OCI-LY7 (cell line): ENCODE measurements at regions not wholly inside any gene's neighbourhood (a gene's known extent, or its start where the extent isn't known, plus 50 kb on each side); places are given as distances from the start of the nearest gene placed in this dataset.

Source experiments
- BruUV-seq: library from RNA; stranded (reverse); fragments of 400-500 nt; replicated peaks from 2 replicates; lab custom pipeline; 2021; lab: Mats Ljungman, UMichigan
- CTCF ChIA-PET: fragments of 300-600 bp; sonication (Branson Sonifier 250); formaldehyde crosslinking; loops from one replicate; lab custom pipeline; 2022; ENCODE audit warnings: antibody characterized with exemption; ENCODE audit not compliant: unreplicated experiment; lab: Charles Lee
- POLR2A ChIA-PET: fragments of 300-600 bp; sonication (Branson Sonifier 250); formaldehyde crosslinking; loops from one replicate; lab custom pipeline; 2022; ENCODE audit warnings: antibody characterized with exemption; lab: Charles Lee
- DNase-seq: peaks from one replicate; pipeline ENCODE4 v3.0.0-alpha.2; 2015; ENCODE audit warnings: low spot score
- H2AFZ ChIP-seq: fragments of 200-600 bp; sonication (generic), shearing (Covaris generic); 2 replicates; pipeline ENCODE4 v1.6.1; 2014; ENCODE audit warnings: mild to moderate bottlenecking, antibody characterized with exemption, low read length, moderate library complexity
- H3K27ac ChIP-seq: fragments of 200-600 bp; sonication (generic); 2 replicates; pipeline ENCODE4 v1.5.1; 2014; ENCODE audit warnings: mixed run types, low read depth, mild to moderate bottlenecking, moderate library complexity, low read length, inconsistent platforms; ENCODE audit not compliant: poor library complexity, severe bottlenecking
- H3K36me3 ChIP-seq: fragments of 200-600 bp; sonication (generic); 2 replicates; pipeline ENCODE4 v1.6.1; 2014; ENCODE audit warnings: mild to moderate bottlenecking, antibody characterized with exemption, low read length, moderate library complexity, mixed read lengths; ENCODE audit not compliant: insufficient read depth
- H3K4me1 ChIP-seq: fragments of 200-600 bp; sonication (generic); 2 replicates; pipeline ENCODE4 v1.5.1; 2014; ENCODE audit warnings: mild to moderate bottlenecking, low read length; ENCODE audit not compliant: insufficient read depth, poor library complexity, severe bottlenecking
- H3K4me2 ChIP-seq: fragments of 200-600 bp; sonication (generic); 2 replicates; pipeline ENCODE4 v1.6.1; 2014; ENCODE audit warnings: mild to moderate bottlenecking, low read length
- H3K4me3 ChIP-seq: fragments of 200-600 bp; sonication (generic); 2 replicates; pipeline ENCODE4 v1.5.1; 2014; ENCODE audit warnings: mild to moderate bottlenecking, low read depth, low read length; ENCODE audit not compliant: poor library complexity, severe bottlenecking
- H3K79me2 ChIP-seq: fragments of 200-600 bp; sonication (generic); 2 replicates; pipeline ENCODE4 v1.6.1; 2016; ENCODE audit warnings: low read depth, mild to moderate bottlenecking, low read length, moderate library complexity, mixed read lengths; ENCODE audit not compliant: insufficient read depth
- H3K9me2 ChIP-seq: fragments of 200-600 bp; sonication (generic); 2 replicates; pipeline ENCODE4 v1.6.1; 2016; ENCODE audit warnings: mild to moderate bottlenecking, low read length, mixed read lengths; ENCODE audit not compliant: insufficient read depth
- H3K9me3 ChIP-seq: fragments of 200-600 bp; sonication (generic); 2 replicates; pipeline ENCODE4 v1.6.1; 2014; ENCODE audit warnings: mild to moderate bottlenecking, mixed run types, low read length, mixed read lengths
- H4K20me1 ChIP-seq: fragments of 200-600 bp; sonication (generic); 2 replicates; pipeline ENCODE4 v1.6.1; 2014; ENCODE audit warnings: mild to moderate bottlenecking, antibody characterized with exemption, low read length, moderate library complexity, mixed read lengths; ENCODE audit not compliant: insufficient read depth
- EZH2phosphoT487 ChIP-seq: fragments of 200-600 bp; sonication (generic); IDR thresholded peaks from 2 replicates; pipeline ENCODE4 v1.6.1; 2018; ENCODE audit warnings: low read depth, borderline replicate concordance, mild to moderate bottlenecking, mixed run types, antibody characterized with exemption, low read length, moderate library complexity, mixed read lengths
- intact Hi-C: fragments of 100-400 bp; cut with micrococcal nuclease; formaldehyde crosslinking; loops from one replicate; pipeline ENCODE4 v1.10.0; 2022; ENCODE audit not compliant: unreplicated experiment
- TF ChIP-seq, protein P1 (sequence below): fragments of 200-600 bp; sonication (generic); conservative IDR thresholded peaks from 2 replicates; pipeline ENCODE4 v1.5.1; 2014; ENCODE audit warnings: mild to moderate bottlenecking, antibody characterized with exemption, low read length, moderate library complexity, mixed read lengths

DNA sequence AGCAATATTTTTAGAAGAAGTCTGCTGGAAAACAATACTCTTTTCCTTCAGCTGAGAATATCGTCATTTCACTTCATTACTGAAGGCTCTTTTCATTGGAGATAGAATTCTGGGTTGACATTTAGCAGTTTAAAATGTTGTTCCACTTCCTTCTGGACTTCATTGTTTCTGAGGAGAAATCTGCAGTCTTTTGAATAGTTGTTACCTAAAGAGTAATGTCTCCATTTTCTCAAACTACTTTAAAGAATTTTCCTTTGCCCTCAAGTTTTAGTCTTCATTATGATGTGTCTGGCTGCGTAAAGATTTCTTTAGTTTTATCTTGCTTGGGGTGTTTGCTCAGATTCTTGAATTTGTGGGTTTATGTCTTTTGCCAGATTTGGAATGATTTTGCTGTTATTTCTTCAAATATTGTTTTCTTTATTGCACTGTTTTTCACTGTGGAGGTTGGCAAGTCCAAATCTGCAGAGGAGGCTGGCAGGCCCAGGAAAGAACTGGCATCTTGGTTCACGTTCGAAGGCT is 136.3 kb downstream of the DNAJB6 start:
- ChIA-PET CTCF (no interaction called here), POLR2A (no interaction called here)
- no TSS peak for BruUV-seq
- no peaks in the 10 kb centered on the region for H4K20me1 ChIP-seq
- no peaks in the 10 kb centered on the region for H3K79me2 ChIP-seq
- H3K4me3 ChIP-seq = no peak overlapping the region
- TF ChIP-seq, protein P1, sequence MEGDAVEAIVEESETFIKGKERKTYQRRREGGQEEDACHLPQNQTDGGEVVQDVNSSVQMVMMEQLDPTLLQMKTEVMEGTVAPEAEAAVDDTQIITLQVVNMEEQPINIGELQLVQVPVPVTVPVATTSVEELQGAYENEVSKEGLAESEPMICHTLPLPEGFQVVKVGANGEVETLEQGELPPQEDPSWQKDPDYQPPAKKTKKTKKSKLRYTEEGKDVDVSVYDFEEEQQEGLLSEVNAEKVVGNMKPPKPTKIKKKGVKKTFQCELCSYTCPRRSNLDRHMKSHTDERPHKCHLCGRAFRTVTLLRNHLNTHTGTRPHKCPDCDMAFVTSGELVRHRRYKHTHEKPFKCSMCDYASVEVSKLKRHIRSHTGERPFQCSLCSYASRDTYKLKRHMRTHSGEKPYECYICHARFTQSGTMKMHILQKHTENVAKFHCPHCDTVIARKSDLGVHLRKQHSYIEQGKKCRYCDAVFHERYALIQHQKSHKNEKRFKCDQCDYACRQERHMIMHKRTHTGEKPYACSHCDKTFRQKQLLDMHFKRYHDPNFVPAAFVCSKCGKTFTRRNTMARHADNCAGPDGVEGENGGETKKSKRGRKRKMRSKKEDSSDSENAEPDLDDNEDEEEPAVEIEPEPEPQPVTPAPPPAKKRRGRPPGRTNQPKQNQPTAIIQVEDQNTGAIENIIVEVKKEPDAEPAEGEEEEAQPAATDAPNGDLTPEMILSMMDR = no peak
- no peak for TF ChIP-seq EZH2phosphoT487
- no peaks in the 10 kb centered on the region for H3K9me2 ChIP-seq
- H3K4me1 ChIP-seq = no peaks in the 10 kb centered on the region
- intact Hi-C loops = no loop called here
- peaks cover 15% of the 10 kb centered on the region for H3K9me3 ChIP-seq
- no peak for DNase-seq
- H3K27ac ChIP-seq = no peak overlapping the region
- H3K36me3 ChIP-seq = no peaks in the 10 kb centered on the region
- no peak overlapping the region for H2AFZ ChIP-seq
- no peak overlapping the region for H3K4me2 ChIP-seq

DNA sequence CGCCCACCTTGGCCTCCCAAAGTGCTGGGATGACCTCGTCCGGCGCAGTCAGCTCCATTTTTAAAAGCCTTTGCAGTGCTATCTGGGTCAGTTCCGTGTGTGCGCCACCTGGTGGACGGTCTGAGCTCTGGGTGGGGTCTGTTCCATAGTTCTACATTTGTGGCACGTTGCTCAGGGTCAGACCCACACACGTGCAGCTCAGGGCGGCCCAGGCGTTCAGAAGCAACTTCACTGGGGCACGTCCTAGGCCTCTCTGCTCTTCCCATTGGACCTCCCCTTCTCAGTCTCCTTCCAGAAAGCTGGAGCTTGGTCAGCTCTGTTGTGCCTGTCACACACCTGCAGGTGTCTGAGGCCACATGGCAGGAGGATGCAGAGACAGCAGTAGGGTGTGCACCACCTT is 137.9 kb downstream of the DNAJB6 start:
- ChIA-PET POLR2A (interaction anchor here (0.6 to 1.1 kb wide), 3 partner anchors 11 to 43 kb away, joined by 3 to 5 read pairs (median 4); no protein-coding TSS in a partner anchor), CTCF (no interaction called here)
- Histone ChIP-seq H2AFZ (no peak overlapping the region; the same call in 1 of the 2 replicates), H4K20me1 (no peaks in the 10 kb centered on the region), H3K4me3 (no peak overlapping the region), H3K9me2 (no peaks in the 10 kb centered on the region), H3K4me2 (no peak overlapping the region), H3K4me1 (no peaks in the 10 kb centered on the region), H3K9me3 (peaks cover 15% of the 10 kb centered on the region), H3K79me2 (no peaks in the 10 kb centered on the region), H3K36me3 (no peaks in the 10 kb centered on the region), H3K27ac (no peak overlapping the region)
- BruUV-seq = no TSS peak
- TF ChIP-seq EZH2phosphoT487 = no peak
- TF ChIP-seq, protein P1 = peak; percentile 77
- DNase-seq = peak; percentile 45
- intact Hi-C loops = loop anchor here (1.0 kb wide), 1 partner anchor 41 kb away; no protein-coding TSS in a partner anchor

GRCh38 chr7:157475095-157475494 is 138.3 kb downstream of the DNAJB6 start:
- H3K4me2 ChIP-seq = no peak overlapping the region
- H4K20me1 ChIP-seq = no peaks in the 10 kb centered on the region
- BruUV-seq = no TSS peak
- no peaks in the 10 kb centered on the region for H3K4me1 ChIP-seq
- peaks cover 15% of the 10 kb centered on the region for H3K9me3 ChIP-seq
- H3K4me3 ChIP-seq = no peak overlapping the region
- CTCF ChIA-PET = no interaction called here
- no peaks in the 10 kb centered on the region for H3K79me2 ChIP-seq
- no peak overlapping the region for H3K27ac ChIP-seq
- no peaks in the 10 kb centered on the region for H3K9me2 ChIP-seq
- H2AFZ ChIP-seq = no peak overlapping the region; the same call in 1 of the 2 replicates
- TF ChIP-seq, protein P1 = no peak
- no peak for TF ChIP-seq EZH2phosphoT487
- POLR2A ChIA-PET = interaction anchor here (0.9 to 1.1 kb wide), 2 partner anchors 11 to 44 kb away, joined by 4 to 5 read pairs; no protein-coding TSS in a partner anchor
- no peaks in the 10 kb centered on the region for H3K36me3 ChIP-seq
- no peak for DNase-seq
- intact Hi-C loops = no loop called here
